ENCODE measurements at regions not wholly inside any gene's neighbourhood (a gene's known extent, or its start where the extent isn't known, plus 50 kb on each side); places are given as distances from the start of the nearest gene placed in this dataset.

- Histone ChIP-seq H3K23me2 (ENCODE audit: low read depth, low read length) (no peaks in the 10 kb centered on the region), H3K9me3 (ENCODE audit: insufficient read depth in 2 of 2, low read depth in 1 of 2, low read length in 1 of 2) (peaks cover 10 to 12% of the 10 kb centered on the region in 2 experiments), H4K91ac (replicated peaks; ENCODE audit: insufficient read length, low read length) (no peak overlapping the region), H4K5ac (ENCODE audit: insufficient read length, low read depth, low read length) (no peak overlapping the region), H3K9ac (replicated peaks in 1 of 4; ENCODE audit: extremely low read depth in 1 of 4, low read depth in 3 of 4, low read length in 3 of 4) (no peak overlapping the region), H3K4me3 (ENCODE audit: extremely low read depth in 1 of 4, insufficient read depth in 2 of 4, low read depth in 3 of 4, low read length in 4 of 4) (no peak overlapping the region), H3K23ac (ENCODE audit: insufficient read length) (no peak overlapping the region), H2AK5ac (ENCODE audit: low read depth, low read length) (no peak overlapping the region), H3K4ac (replicated peaks; ENCODE audit: insufficient read length, low read depth, low read length) (no peak overlapping the region), H4K20me1 (replicated peaks in 1 of 2; ENCODE audit: control insufficient read depth in 1 of 2, insufficient read depth in 2 of 2, low read length in 2 of 2) (no peaks in the 10 kb centered on the region), H3K4me1 (replicated peaks in 1 of 4; ENCODE audit: control insufficient read depth in 3 of 4, insufficient read depth in 4 of 4, low read length in 3 of 4) (peaks cover 0 to 2% (median 0%) of the 10 kb centered on the region in 4 experiments; a peak in 2 of 7 replicates), H3K36me3 (ENCODE audit: control insufficient read depth in 2 of 4, insufficient read depth in 4 of 4, low read length in 3 of 4) (peaks cover 2 to 16% (median 10%) of the 10 kb centered on the region in 4 experiments; a peak in 6 of 8 replicates), H3K27me3 (replicated peaks in 1 of 4; ENCODE audit: control insufficient read depth in 3 of 4, extremely low read depth in 1 of 4, insufficient read depth in 3 of 4, low read length in 3 of 4) (no peaks in the 10 kb centered on the region), H3K56ac (replicated peaks; ENCODE audit: insufficient read length, low read depth, low read length) (no peak overlapping the region), H2AFZ (ENCODE audit: low read length) (no peak overlapping the region), H3K4me2 (ENCODE audit: insufficient read depth in 1 of 2, low read depth in 2 of 2, low read length in 2 of 2) (no peak overlapping the region), H4K8ac (ENCODE audit: extremely low read depth, insufficient read depth, low read length) (no peak overlapping the region), H3K79me2 (ENCODE audit: control insufficient read depth in 1 of 2, insufficient read depth in 2 of 2, low read length in 2 of 2) (no peaks in the 10 kb centered on the region), H3K79me1 (ENCODE audit: low read depth, low read length) (no peaks in the 10 kb centered on the region; the same call in 1 of the 2 replicates), H2BK120ac (replicated peaks; ENCODE audit: low read depth, low read length) (no peak overlapping the region), H2BK20ac (ENCODE audit: low read length) (no peak overlapping the region), H3K14ac (ENCODE audit: insufficient read length) (no peak overlapping the region), H2BK15ac (ENCODE audit: low read length) (no peak overlapping the region), H2BK5ac (ENCODE audit: low read depth, low read length) (no peak overlapping the region), H2BK12ac (ENCODE audit: low read depth, low read length) (no peak overlapping the region), H3K27ac (ENCODE audit: low read depth, low read length) (no peak overlapping the region), H3K18ac (ENCODE audit: extremely low read depth, low read length) (no peak overlapping the region)
- CTCF ChIA-PET (ENCODE audit: partially characterized antibody): interaction anchor here (1.0 to 7.1 kb wide), 18 partner anchors 9 to 486 kb away, joined by 3 to 66 read pairs (median 4); no protein-coding TSS in a partner anchor
- POLR2A ChIA-PET (ENCODE audit: partially characterized antibody): interaction anchor here (1.9 to 2.4 kb wide), 2 partner anchors 21 to 283 kb away, joined by 5 to 6 read pairs; no protein-coding TSS in a partner anchor
- DNase-seq (ENCODE audit: low read depth in 1 of 2, low spot score in 2 of 2) (no peak), FAIRE-seq (no peak)
- TF ChIP-seq CTBP2 (IDR thresholded peaks at IDR 0.05; ENCODE audit: borderline replicate concordance, insufficient read depth, insufficient read length, low read length): no peak
- TF ChIP-seq SP2 (IDR thresholded peaks at IDR 0.05; ENCODE audit: low read length): no peak
- TF ChIP-seq EGR1 (IDR thresholded peaks at IDR 0.05; ENCODE audit: borderline replicate concordance, low read depth, low read length): no peak
- TF ChIP-seq CHD1 (IDR thresholded peaks at IDR 0.05; ENCODE audit: low read depth, low read length): no peak
- no peak for TF ChIP-seq SAP30 (IDR thresholded peaks at IDR 0.05; ENCODE audit: insufficient read depth, insufficient replicate concordance, low read length)
- no peak for TF ChIP-seq CREB1 (IDR thresholded peaks at IDR 0.05)
- TF ChIP-seq EP300 (IDR thresholded peaks at IDR 0.05; ENCODE audit: borderline replicate concordance in 1 of 2, low read depth in 2 of 2, low read length in 2 of 2): no peak
- TF ChIP-seq JUN (IDR thresholded peaks at IDR 0.05; ENCODE audit: low read depth, low read length): no peak
- no peak for TF ChIP-seq YY1 (IDR thresholded peaks at IDR 0.05; ENCODE audit: low read depth, low read length)
- no peak for TF ChIP-seq HDAC2 (IDR thresholded peaks at IDR 0.05; ENCODE audit: borderline replicate concordance in 1 of 2, low read depth in 2 of 2, low read length in 2 of 2)
- TF ChIP-seq SIRT6 (IDR thresholded peaks at IDR 0.05; ENCODE audit: low read length): no peak
- TF ChIP-seq TAF7 (optimal IDR thresholded peaks at IDR 0.05; ENCODE audit: borderline replicate concordance, low read depth, low read length): no peak
- TF ChIP-seq RNF2 (IDR thresholded peaks at IDR 0.05; ENCODE audit: borderline replicate concordance, low read depth, low read length, missing control alignments, poor library complexity, severe bottlenecking): no peak
- TF ChIP-seq RAD21 (IDR thresholded peaks at IDR 0.05 in 1 of 2, conservative IDR thresholded peaks at IDR 0.05 in 1 of 2; ENCODE audit: low read depth in 2 of 2, low read length in 2 of 2): no peak
These were observed 109.0 kb downstream of the ZFP64 start for GRCh38 chr20:52082612-52083011.

Measured in H1 (cell line).